ENCODE measurements at regions not wholly inside any gene's neighbourhood (a gene's known extent, or its start where the extent isn't known, plus 50 kb on each side); places are given as distances from the start of the nearest gene placed in this dataset.

- TF ChIP-seq POLR2A (IDR thresholded peaks at IDR 0.05) (no peak), CTCF (IDR thresholded peaks at IDR 0.05) (no peak), EP300 (IDR thresholded peaks at IDR 0.05) (no peak)
Measured at GRCh38 chr7:47677664-47678063, 95.8 kb upstream of the TNS3 start.
